ENCODE measurements at regions not wholly inside any gene's neighbourhood (a gene's known extent, or its start where the extent isn't known, plus 50 kb on each side); places are given as distances from the start of the nearest gene placed in this dataset.

DNA sequence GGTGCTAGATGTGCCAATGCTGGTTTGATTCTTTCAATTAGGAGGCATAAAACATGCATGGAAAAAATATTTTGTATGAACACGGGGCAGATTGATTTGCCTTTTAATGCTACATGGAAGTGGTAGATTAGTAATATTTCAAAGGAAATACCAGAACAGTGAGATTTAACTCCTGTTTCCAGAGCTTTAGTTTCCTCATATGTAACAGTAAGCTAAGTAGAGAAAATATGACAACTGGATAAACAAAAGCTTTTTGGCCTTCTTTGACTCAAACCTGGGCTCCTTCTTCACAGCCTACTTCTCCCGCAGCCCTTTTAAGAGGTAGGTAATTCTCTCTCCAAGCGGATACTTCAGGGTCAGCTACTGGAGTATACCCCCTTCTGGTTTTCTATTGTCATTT, 254.2 kb upstream of the TRPC7 start:
- Mint-ChIP-seq H3K4me1 (peaks cover 14% of the 10 kb centered on the region), H3K9me3 (no peaks in the 10 kb centered on the region), H3K27me3 (ENCODE audit: insufficient read depth, low read depth, poor library complexity) (peaks cover 2% of the 10 kb centered on the region), H3K36me3 (ENCODE audit: low read depth) (no peaks in the 10 kb centered on the region), H3K27ac (no peak overlapping the region), H3K4me3 (no peak overlapping the region)
- ATAC-seq (no peak), DNase-seq (ENCODE audit: low spot score) (no peak)
- H3K27ac ChIP-seq (ENCODE audit: low read depth) = no peak overlapping the region
- H3K4me2 ChIP-seq = no peak overlapping the region
- TF ChIP-seq NANOG (IDR thresholded peaks at IDR 0.05; ENCODE audit: borderline replicate concordance) = no peak
- TF ChIP-seq, protein P1, sequence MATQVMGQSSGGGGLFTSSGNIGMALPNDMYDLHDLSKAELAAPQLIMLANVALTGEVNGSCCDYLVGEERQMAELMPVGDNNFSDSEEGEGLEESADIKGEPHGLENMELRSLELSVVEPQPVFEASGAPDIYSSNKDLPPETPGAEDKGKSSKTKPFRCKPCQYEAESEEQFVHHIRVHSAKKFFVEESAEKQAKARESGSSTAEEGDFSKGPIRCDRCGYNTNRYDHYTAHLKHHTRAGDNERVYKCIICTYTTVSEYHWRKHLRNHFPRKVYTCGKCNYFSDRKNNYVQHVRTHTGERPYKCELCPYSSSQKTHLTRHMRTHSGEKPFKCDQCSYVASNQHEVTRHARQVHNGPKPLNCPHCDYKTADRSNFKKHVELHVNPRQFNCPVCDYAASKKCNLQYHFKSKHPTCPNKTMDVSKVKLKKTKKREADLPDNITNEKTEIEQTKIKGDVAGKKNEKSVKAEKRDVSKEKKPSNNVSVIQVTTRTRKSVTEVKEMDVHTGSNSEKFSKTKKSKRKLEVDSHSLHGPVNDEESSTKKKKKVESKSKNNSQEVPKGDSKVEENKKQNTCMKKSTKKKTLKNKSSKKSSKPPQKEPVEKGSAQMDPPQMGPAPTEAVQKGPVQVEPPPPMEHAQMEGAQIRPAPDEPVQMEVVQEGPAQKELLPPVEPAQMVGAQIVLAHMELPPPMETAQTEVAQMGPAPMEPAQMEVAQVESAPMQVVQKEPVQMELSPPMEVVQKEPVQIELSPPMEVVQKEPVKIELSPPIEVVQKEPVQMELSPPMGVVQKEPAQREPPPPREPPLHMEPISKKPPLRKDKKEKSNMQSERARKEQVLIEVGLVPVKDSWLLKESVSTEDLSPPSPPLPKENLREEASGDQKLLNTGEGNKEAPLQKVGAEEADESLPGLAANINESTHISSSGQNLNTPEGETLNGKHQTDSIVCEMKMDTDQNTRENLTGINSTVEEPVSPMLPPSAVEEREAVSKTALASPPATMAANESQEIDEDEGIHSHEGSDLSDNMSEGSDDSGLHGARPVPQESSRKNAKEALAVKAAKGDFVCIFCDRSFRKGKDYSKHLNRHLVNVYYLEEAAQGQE (IDR thresholded peaks at IDR 0.05; ENCODE audit: unreplicated experiment) = no peak
- no peak for TF ChIP-seq JUNB (IDR thresholded peaks at IDR 0.05; ENCODE audit: unreplicated experiment)
- TF ChIP-seq, protein P2, sequence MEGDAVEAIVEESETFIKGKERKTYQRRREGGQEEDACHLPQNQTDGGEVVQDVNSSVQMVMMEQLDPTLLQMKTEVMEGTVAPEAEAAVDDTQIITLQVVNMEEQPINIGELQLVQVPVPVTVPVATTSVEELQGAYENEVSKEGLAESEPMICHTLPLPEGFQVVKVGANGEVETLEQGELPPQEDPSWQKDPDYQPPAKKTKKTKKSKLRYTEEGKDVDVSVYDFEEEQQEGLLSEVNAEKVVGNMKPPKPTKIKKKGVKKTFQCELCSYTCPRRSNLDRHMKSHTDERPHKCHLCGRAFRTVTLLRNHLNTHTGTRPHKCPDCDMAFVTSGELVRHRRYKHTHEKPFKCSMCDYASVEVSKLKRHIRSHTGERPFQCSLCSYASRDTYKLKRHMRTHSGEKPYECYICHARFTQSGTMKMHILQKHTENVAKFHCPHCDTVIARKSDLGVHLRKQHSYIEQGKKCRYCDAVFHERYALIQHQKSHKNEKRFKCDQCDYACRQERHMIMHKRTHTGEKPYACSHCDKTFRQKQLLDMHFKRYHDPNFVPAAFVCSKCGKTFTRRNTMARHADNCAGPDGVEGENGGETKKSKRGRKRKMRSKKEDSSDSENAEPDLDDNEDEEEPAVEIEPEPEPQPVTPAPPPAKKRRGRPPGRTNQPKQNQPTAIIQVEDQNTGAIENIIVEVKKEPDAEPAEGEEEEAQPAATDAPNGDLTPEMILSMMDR (conservative IDR thresholded peaks at IDR 0.05; ENCODE audit: low read depth in 2 of 2) = no peak
- TF ChIP-seq, protein P3, sequence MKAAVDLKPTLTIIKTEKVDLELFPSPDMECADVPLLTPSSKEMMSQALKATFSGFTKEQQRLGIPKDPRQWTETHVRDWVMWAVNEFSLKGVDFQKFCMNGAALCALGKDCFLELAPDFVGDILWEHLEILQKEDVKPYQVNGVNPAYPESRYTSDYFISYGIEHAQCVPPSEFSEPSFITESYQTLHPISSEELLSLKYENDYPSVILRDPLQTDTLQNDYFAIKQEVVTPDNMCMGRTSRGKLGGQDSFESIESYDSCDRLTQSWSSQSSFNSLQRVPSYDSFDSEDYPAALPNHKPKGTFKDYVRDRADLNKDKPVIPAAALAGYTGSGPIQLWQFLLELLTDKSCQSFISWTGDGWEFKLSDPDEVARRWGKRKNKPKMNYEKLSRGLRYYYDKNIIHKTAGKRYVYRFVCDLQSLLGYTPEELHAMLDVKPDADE (IDR thresholded peaks at IDR 0.05) = no peak
- TF ChIP-seq ZNF114 (CRISPR knock-in tag; IDR thresholded peaks at IDR 0.05) = no peak
- no peak for TF ChIP-seq EZH2 (IDR thresholded peaks at IDR 0.05; ENCODE audit: low read depth, unreplicated experiment)
- H3K4me1 ChIP-seq (ENCODE audit: insufficient read depth) = no peaks in the 10 kb centered on the region
- H3K36me3 ChIP-seq (ENCODE audit: insufficient read depth) = no peaks in the 10 kb centered on the region
- no peaks in the 10 kb centered on the region for H3K79me2 ChIP-seq (replicated peaks; ENCODE audit: insufficient read depth)
- H3K9me2 ChIP-seq (ENCODE audit: insufficient read depth) = peaks cover 8% of the 10 kb centered on the region; the same call in 1 of the 2 replicates
- H4K20me1 ChIP-seq (replicated peaks; ENCODE audit: insufficient read depth) = no peaks in the 10 kb centered on the region
- no peak overlapping the region for H3K4me3 ChIP-seq
- H3K27me3 ChIP-seq (ENCODE audit: insufficient read depth) = no peaks in the 10 kb centered on the region
- H2AFZ ChIP-seq = no peak overlapping the region
- no peaks in the 10 kb centered on the region for H3F3A ChIP-seq (replicated peaks; ENCODE audit: low read depth)

DNA sequence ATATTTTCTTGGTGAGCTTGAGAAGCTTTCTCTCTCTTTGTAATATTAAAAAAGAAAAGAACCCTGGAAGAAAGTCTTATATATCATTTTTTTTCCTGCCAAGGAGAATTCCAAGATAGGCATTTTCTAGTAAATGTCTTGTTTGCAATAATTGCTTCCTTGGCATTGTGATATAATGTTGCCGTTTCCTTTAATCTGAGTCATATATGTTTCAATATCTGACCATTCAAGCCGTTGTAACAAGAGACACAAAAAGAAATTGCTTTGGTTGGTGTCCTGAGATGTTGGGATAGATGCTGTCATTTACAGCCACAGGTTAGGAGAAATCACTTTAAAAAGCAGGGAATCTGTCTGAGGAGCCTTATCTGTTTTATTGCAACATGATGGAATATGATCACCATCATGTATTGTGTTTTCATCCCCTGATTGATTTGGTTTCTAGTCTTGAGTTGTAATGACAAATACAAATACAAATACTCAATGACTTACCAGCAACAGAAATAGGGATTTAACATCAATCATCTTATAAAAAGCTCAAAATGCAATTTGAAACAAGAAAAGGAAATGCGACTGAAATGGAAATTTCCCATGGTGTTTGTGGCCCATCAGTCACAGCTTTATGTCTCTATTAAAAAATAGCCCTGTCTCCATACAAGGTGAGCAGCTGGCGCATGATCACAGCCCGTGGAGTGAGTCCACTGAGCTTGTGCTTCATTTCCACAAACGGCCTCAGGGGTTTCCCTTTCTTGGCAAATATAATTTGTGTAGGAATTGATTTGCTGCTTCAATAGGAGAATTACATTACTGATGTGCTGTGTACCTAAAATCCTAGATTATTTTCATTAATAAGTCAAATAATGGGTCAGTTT, 250.1 kb upstream of the TRPC7 start:
- H3K4me1 ChIP-seq (ENCODE audit: insufficient read depth) = no peaks in the 10 kb centered on the region
- no peaks in the 10 kb centered on the region for H3K79me2 ChIP-seq (replicated peaks; ENCODE audit: insufficient read depth)
- H3K27me3 ChIP-seq (ENCODE audit: insufficient read depth) = no peaks in the 10 kb centered on the region
- no peak overlapping the region for H3K4me2 ChIP-seq
- DNase-seq (ENCODE audit: low spot score) (no peak), ATAC-seq (no peak)
- H3K4me3 ChIP-seq = no peak overlapping the region
- Mint-ChIP-seq H3K4me1 (peaks cover 11% of the 10 kb centered on the region), H3K9me3 (no peaks in the 10 kb centered on the region), H3K27ac (no peak overlapping the region), H3K36me3 (ENCODE audit: low read depth) (no peaks in the 10 kb centered on the region; the same call in 2 of the 3 replicates), H3K4me3 (no peak overlapping the region), H3K27me3 (ENCODE audit: insufficient read depth, low read depth, poor library complexity) (no peaks in the 10 kb centered on the region)
- H2AFZ ChIP-seq = no peak overlapping the region
- no peak overlapping the region for H3K27ac ChIP-seq (ENCODE audit: low read depth)
- no peaks in the 10 kb centered on the region for H4K20me1 ChIP-seq (replicated peaks; ENCODE audit: insufficient read depth)
- H3F3A ChIP-seq (replicated peaks; ENCODE audit: low read depth) = no peaks in the 10 kb centered on the region
- H3K9me2 ChIP-seq (ENCODE audit: insufficient read depth) = peaks cover 7% of the 10 kb centered on the region; the same call in 1 of the 2 replicates
- no peaks in the 10 kb centered on the region for H3K36me3 ChIP-seq (ENCODE audit: insufficient read depth)
- TF ChIP-seq, protein P4, sequence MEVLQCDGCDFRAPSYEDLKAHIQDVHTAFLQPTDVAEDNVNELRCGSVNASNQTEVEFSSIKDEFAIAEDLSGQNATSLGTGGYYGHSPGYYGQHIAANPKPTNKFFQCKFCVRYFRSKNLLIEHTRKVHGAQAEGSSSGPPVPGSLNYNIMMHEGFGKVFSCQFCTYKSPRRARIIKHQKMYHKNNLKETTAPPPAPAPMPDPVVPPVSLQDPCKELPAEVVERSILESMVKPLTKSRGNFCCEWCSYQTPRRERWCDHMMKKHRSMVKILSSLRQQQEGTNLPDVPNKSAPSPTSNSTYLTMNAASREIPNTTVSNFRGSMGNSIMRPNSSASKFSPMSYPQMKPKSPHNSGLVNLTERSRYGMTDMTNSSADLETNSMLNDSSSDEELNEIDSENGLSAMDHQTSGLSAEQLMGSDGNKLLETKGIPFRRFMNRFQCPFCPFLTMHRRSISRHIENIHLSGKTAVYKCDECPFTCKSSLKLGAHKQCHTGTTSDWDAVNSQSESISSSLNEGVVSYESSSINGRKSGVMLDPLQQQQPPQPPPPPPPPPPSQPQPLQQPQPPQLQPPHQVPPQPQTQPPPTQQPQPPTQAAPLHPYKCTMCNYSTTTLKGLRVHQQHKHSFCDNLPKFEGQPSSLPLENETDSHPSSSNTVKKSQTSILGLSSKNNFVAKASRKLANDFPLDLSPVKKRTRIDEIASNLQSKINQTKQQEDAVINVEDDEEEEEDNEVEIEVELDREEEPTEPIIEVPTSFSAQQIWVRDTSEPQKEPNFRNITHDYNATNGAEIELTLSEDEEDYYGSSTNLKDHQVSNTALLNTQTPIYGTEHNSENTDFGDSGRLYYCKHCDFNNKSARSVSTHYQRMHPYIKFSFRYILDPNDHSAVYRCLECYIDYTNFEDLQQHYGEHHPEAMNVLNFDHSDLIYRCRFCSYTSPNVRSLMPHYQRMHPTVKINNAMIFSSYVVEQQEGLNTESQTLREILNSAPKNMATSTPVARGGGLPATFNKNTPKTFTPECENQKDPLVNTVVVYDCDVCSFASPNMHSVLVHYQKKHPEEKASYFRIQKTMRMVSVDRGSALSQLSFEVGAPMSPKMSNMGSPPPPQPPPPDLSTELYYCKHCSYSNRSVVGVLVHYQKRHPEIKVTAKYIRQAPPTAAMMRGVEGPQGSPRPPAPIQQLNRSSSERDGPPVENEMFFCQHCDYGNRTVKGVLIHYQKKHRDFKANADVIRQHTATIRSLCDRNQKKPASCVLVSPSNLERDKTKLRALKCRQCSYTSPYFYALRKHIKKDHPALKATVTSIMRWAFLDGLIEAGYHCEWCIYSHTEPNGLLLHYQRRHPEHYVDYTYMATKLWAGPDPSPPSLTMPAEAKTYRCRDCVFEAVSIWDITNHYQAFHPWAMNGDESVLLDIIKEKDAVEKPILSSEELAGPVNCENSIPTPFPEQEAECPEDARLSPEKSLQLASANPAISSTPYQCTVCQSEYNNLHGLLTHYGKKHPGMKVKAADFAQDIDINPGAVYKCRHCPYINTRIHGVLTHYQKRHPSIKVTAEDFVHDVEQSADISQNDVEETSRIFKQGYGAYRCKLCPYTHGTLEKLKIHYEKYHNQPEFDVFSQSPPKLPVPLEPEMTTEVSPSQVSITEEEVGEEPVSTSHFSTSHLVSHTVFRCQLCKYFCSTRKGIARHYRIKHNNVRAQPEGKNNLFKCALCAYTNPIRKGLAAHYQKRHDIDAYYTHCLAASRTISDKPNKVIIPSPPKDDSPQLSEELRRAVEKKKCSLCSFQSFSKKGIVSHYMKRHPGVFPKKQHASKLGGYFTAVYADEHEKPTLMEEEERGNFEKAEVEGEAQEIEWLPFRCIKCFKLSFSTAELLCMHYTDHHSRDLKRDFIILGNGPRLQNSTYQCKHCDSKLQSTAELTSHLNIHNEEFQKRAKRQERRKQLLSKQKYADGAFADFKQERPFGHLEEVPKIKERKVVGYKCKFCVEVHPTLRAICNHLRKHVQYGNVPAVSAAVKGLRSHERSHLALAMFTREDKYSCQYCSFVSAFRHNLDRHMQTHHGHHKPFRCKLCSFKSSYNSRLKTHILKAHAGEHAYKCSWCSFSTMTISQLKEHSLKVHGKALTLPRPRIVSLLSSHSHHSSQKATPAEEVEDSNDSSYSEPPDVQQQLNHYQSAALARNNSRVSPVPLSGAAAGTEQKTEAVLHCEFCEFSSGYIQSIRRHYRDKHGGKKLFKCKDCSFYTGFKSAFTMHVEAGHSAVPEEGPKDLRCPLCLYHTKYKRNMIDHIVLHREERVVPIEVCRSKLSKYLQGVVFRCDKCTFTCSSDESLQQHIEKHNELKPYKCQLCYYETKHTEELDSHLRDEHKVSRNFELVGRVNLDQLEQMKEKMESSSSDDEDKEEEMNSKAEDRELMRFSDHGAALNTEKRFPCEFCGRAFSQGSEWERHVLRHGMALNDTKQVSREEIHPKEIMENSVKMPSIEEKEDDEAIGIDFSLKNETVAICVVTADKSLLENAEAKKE (CRISPR knock-in tag; IDR thresholded peaks at IDR 0.05) = no peak

Data from GM23338 (cell line).